ENCODE measurements at regions not wholly inside any gene's neighbourhood (a gene's known extent, or its start where the extent isn't known, plus 50 kb on each side); places are given as distances from the start of the nearest gene placed in this dataset.
A peak's percentile ranks its signal among the peaks of the same experiment; 100 is the strongest.

DNA sequence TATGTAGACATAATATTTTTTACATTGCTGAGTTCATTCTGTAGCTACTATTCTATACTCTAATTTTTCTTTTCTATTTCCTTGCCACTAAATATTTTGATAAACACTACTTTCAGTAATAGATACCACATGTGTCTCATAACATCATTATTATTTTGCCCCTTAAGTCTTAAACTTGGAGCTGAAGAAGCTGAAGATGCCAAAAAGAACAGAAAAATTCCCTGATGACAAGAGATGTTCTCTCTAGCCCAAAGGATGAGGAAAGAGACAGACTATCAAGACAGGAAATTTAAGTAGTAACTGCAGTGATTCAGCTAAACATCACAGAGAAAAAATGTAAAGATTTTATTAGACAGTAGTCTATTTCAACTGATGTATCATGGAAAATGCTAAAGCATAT lies 322.0 kb upstream of the KLHL1 start:
- DNase-seq (ENCODE audit: low read depth) = no peak
- Histone ChIP-seq H3K36me3 (ENCODE audit: control insufficient read depth, insufficient read depth, low read length) (no peaks in the 10 kb centered on the region), H3K4me3 (ENCODE audit: low read depth, low read length) (no peak overlapping the region), H3K27me3 (ENCODE audit: control insufficient read depth, insufficient read depth, low read length) (no peaks in the 10 kb centered on the region)
- TF ChIP-seq, protein P1, sequence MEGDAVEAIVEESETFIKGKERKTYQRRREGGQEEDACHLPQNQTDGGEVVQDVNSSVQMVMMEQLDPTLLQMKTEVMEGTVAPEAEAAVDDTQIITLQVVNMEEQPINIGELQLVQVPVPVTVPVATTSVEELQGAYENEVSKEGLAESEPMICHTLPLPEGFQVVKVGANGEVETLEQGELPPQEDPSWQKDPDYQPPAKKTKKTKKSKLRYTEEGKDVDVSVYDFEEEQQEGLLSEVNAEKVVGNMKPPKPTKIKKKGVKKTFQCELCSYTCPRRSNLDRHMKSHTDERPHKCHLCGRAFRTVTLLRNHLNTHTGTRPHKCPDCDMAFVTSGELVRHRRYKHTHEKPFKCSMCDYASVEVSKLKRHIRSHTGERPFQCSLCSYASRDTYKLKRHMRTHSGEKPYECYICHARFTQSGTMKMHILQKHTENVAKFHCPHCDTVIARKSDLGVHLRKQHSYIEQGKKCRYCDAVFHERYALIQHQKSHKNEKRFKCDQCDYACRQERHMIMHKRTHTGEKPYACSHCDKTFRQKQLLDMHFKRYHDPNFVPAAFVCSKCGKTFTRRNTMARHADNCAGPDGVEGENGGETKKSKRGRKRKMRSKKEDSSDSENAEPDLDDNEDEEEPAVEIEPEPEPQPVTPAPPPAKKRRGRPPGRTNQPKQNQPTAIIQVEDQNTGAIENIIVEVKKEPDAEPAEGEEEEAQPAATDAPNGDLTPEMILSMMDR (IDR thresholded peaks at IDR 0.05; ENCODE audit: insufficient read depth, low read length, poor library complexity, severe bottlenecking) = no peak

DNA sequence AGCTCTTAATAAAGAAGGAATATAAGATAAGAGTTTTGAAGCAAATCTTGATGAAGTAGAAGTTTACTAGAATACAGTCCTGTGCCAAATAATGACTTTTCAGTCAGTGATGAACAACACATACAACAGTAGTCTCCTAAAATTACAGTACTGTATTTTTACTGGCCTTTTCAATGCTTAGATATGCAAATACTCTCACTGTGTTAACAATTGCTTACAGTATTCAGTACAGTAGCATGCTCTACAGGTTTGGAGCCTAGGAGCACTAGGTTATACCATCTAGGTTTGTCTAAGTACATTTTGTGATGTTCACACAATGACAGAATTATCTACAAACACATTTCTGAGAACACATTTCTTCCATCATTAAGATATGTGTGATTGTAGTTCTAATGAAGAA lies 316.7 kb upstream of the KLHL1 start:
- DNase-seq (ENCODE audit: low read depth) = no peak
- no peaks in the 10 kb centered on the region for H3K36me3 ChIP-seq (ENCODE audit: control insufficient read depth, insufficient read depth, low read length)
- H3K27me3 ChIP-seq (ENCODE audit: control insufficient read depth, insufficient read depth, low read length) = no peaks in the 10 kb centered on the region
- no peak overlapping the region for H3K4me3 ChIP-seq (ENCODE audit: low read depth, low read length)
- TF ChIP-seq, protein P1 (IDR thresholded peaks at IDR 0.05; ENCODE audit: insufficient read depth, low read length, poor library complexity, severe bottlenecking) = no peak

DNA sequence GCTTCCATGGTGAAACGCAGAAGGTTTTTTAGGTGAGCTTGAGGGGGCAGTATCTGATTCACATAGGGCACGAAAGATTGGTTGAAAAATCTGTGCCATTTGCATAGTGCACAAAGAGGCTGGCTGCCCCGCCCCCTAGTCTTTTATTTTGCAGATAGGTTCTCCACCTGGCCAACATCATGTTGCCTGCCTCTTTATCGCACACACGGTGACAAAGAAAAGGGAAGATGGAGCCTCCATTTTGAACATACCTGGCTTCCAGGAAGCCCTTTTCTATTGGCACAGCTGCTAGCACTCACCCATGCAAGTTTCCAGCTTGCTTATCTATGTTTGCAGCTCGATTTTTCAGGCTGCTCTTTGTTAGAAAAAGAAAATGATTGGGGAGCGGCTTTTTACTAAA lies 316.2 kb upstream of the KLHL1 start:
- TF ChIP-seq, protein P1 (IDR thresholded peaks at IDR 0.05; ENCODE audit: insufficient read depth, low read length, poor library complexity, severe bottlenecking) = no peak

DNA sequence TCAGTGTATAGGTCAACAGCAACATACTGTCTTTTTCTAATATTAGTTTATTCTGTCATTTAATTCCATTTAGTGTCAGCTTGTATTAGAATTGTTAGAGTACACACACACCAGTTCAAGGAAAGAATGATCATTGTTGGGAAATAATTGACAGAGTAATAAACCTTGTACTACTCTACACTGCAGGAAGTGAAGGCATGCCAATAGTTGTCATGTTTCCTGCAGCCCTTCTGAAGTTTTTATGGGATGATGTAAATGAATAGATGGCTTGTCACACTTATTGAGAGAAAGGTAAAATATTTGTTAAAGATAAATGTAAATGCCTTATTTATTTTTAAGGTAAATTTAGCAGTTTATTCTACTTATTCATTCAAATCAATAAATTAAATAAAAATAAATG lies 306.9 kb upstream of the KLHL1 start:
- H3K4me3 ChIP-seq (ENCODE audit: low read depth, low read length) = no peak overlapping the region
- H3K27me3 ChIP-seq (ENCODE audit: control insufficient read depth, insufficient read depth, low read length) = no peaks in the 10 kb centered on the region
- peak; percentile 10 for DNase-seq (ENCODE audit: low read depth)
- TF ChIP-seq, protein P1 (IDR thresholded peaks at IDR 0.05; ENCODE audit: insufficient read depth, low read length, poor library complexity, severe bottlenecking) = no peak
- H3K36me3 ChIP-seq (ENCODE audit: control insufficient read depth, insufficient read depth, low read length) = no peaks in the 10 kb centered on the region

More for the DNA sequence above, 316.2 kb upstream of the KLHL1 start:
- no peak for DNase-seq (ENCODE audit: low read depth)
- H3K4me3 ChIP-seq (ENCODE audit: low read depth, low read length) = no peak overlapping the region
- no peaks in the 10 kb centered on the region for H3K27me3 ChIP-seq (ENCODE audit: control insufficient read depth, insufficient read depth, low read length)
- H3K36me3 ChIP-seq (ENCODE audit: control insufficient read depth, insufficient read depth, low read length) = no peaks in the 10 kb centered on the region

DNA sequence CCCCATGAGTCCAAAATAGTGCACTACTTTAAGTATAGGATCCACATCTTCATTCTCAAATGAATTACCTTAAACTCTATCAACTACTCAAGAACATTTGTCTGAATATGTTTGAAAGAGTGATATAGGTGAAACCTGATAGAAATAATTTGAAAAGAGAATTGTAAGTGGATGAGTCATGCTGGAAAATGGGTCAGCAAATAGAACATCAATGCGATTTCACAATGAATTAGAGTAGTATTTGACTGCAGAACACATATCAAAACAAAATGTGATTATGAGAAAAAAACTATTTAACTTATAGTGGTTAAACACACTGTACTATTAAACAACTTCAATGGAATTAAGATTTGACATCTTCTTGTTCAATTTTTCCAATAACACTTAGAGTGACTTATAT lies 300.6 kb upstream of the KLHL1 start:
- no peaks in the 10 kb centered on the region for H3K27me3 ChIP-seq (ENCODE audit: control insufficient read depth, insufficient read depth, low read length)
- H3K36me3 ChIP-seq (ENCODE audit: control insufficient read depth, insufficient read depth, low read length) = no peaks in the 10 kb centered on the region
- no peak overlapping the region for H3K4me3 ChIP-seq (ENCODE audit: low read depth, low read length)
- TF ChIP-seq, protein P1 (IDR thresholded peaks at IDR 0.05; ENCODE audit: insufficient read depth, low read length, poor library complexity, severe bottlenecking) = no peak
- DNase-seq (ENCODE audit: low read depth) = no peak

DNA sequence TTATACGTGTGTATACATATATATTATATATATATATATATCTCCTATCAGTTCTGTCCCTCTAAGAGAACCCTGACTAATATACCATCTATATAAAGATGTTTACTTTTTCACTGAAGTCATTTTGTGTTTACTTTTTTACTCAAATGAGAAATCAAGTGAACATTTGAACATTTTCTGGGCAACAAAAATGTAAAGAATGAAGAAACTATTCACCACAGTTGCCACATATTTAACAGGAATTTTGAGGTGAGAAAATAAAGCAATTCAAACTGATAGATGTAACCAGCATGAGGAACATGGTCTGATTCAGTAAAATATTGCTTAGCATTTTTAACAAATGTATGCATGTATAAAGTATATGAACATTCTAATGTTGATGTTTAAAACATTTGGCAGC lies 299.2 kb upstream of the KLHL1 start:
- Histone ChIP-seq H3K4me3 (ENCODE audit: low read depth, low read length) (no peak overlapping the region), H3K27me3 (ENCODE audit: control insufficient read depth, insufficient read depth, low read length) (no peaks in the 10 kb centered on the region), H3K36me3 (ENCODE audit: control insufficient read depth, insufficient read depth, low read length) (no peaks in the 10 kb centered on the region)
- TF ChIP-seq, protein P1 (IDR thresholded peaks at IDR 0.05; ENCODE audit: insufficient read depth, low read length, poor library complexity, severe bottlenecking) = no peak
- no peak for DNase-seq (ENCODE audit: low read depth)

Measured in kidney epithelial cell (primary cell).